ENCODE measurements at regions not wholly inside any gene's neighbourhood (a gene's known extent, or its start where the extent isn't known, plus 50 kb on each side); places are given as distances from the start of the nearest gene placed in this dataset.

DNA sequence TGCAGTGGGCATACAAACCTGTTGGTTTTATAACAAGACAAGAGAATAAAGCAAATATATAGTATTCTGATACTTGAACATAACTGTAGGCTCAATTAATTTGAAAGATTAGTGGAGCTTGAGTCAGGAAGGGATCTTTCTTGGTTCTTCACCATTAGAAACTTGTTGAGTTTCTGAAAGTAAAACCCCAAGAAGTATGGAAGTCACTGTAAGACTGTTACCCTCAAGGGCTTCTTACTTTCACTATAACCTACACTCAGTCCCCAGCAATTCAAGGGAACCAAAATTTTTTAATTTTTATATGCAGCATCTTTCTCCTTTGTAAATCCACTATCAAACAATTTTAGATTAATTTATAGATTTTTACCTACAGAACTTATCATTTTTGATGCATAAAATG, 2019.2 kb upstream of the ADGRL3 start:
- no peak for ATAC-seq
- TF ChIP-seq, protein P1, sequence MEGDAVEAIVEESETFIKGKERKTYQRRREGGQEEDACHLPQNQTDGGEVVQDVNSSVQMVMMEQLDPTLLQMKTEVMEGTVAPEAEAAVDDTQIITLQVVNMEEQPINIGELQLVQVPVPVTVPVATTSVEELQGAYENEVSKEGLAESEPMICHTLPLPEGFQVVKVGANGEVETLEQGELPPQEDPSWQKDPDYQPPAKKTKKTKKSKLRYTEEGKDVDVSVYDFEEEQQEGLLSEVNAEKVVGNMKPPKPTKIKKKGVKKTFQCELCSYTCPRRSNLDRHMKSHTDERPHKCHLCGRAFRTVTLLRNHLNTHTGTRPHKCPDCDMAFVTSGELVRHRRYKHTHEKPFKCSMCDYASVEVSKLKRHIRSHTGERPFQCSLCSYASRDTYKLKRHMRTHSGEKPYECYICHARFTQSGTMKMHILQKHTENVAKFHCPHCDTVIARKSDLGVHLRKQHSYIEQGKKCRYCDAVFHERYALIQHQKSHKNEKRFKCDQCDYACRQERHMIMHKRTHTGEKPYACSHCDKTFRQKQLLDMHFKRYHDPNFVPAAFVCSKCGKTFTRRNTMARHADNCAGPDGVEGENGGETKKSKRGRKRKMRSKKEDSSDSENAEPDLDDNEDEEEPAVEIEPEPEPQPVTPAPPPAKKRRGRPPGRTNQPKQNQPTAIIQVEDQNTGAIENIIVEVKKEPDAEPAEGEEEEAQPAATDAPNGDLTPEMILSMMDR (IDR thresholded peaks at IDR 0.05), result no peak
- no peak for TF ChIP-seq POLR2A (IDR thresholded peaks at IDR 0.05)
- no peak for DNase-seq

DNA sequence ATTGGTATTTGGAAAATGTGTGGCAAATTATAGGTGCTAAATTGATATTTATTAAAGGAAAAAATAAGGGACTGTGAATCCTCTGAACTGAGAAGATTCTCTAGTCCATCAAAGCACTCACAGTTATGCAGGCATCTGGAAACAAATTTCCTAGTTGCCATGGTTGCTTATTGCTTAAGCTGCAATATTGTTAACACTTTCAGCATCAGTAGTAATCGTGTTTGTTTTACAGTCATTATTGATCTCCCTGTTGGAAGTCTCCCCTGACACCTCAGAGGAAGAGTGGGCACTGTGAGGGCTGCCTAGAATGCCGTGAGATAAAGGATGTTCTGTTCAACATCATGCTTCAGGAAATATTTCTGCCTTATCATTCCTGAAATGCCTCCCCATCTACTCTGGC, 2004.3 kb upstream of the ADGRL3 start:
- Histone ChIP-seq H3K27me3 (no peaks in the 10 kb centered on the region), H3K27ac (no peak overlapping the region), H3K36me3 (no peaks in the 10 kb centered on the region), H3K4me1 (peaks cover 0 to 4% (median 0%) of the 10 kb centered on the region in 12 donors), H3K4me3 (no peak overlapping the region), H3K9me3 (no peaks in the 10 kb centered on the region)
- intact Hi-C loops (cut with DNase I), result no loop called here
- DNase-seq (no peak), ATAC-seq (no peak)
- TF ChIP-seq, protein P1 (IDR thresholded peaks at IDR 0.05), result no peak
- TF ChIP-seq POLR2A (IDR thresholded peaks at IDR 0.05), result no peak
- WGBS, 4 donors, result 5 to 20% (median 7%) methylated on average over 2 of the region's 2 CpGs

More for the DNA sequence above, 2019.2 kb upstream of the ADGRL3 start:
- Histone ChIP-seq H3K4me3 (no peak overlapping the region), H3K27me3 (no peaks in the 10 kb centered on the region), H3K27ac (no peak overlapping the region), H3K9me3 (no peaks in the 10 kb centered on the region), H3K36me3 (no peaks in the 10 kb centered on the region), H3K4me1 (no peaks in the 10 kb centered on the region)
- intact Hi-C loops (cut with DNase I), result no loop called here

DNA sequence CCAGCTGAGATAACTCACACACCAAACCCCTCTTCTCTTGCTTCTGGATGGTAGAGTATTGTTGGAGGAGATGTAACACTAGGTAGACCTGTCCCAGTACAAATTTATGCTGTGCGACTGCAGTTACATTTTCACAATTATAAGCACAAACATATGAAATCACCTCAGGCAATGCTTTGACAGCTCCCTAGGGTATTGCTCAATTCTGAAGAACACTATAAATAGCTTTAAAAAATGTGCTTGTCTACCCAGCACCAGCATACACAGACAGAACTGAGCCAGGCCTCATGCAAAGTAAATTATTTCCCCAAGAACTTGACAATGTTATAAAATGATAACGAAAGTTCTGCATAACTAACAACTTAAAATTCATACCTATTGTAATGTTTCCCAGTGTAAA, 1999.1 kb upstream of the ADGRL3 start:
- H3K27ac ChIP-seq, result no peak overlapping the region
- intact Hi-C loops (cut with DNase I), result no loop called here
- no peak overlapping the region for H3K4me3 ChIP-seq
- 51 to 69% (median 64%) methylated on average over 2 of the region's 2 CpGs for WGBS, 4 donors
- ATAC-seq, result peak in 3 of 4 donors; percentile 69 to 81 (median 80)
- DNase-seq, result no peak
- TF ChIP-seq POLR2A (IDR thresholded peaks at IDR 0.05), result no peak
- TF ChIP-seq, protein P1 (IDR thresholded peaks at IDR 0.05), result no peak
- no peaks in the 10 kb centered on the region for H3K9me3 ChIP-seq
- peaks cover 0 to 7% (median 0%) of the 10 kb centered on the region in 12 donors for H3K4me1 ChIP-seq
- H3K36me3 ChIP-seq, result no peaks in the 10 kb centered on the region
- H3K27me3 ChIP-seq, result no peaks in the 10 kb centered on the region

- Histone ChIP-seq H3K4me1 (no peaks in the 10 kb centered on the region), H3K9me3 (no peaks in the 10 kb centered on the region), H3K36me3 (no peaks in the 10 kb centered on the region), H3K27me3 (no peaks in the 10 kb centered on the region), H3K4me3 (no peak overlapping the region), H3K27ac (no peak overlapping the region)
- DNase-seq, result no peak
- ATAC-seq, result no peak
- WGBS, 4 donors, result 69 to 86% (median 74%) methylated on average over 5 of the region's 5 CpGs
- intact Hi-C loops (cut with DNase I), result no loop called here
- TF ChIP-seq POLR2A (IDR thresholded peaks at IDR 0.05), result no peak
- TF ChIP-seq, protein P1 (IDR thresholded peaks at IDR 0.05), result no peak
These were observed 1982.1 kb upstream of the ADGRL3 start for GRCh38 chr4:59217910-59218631.

All from heart left ventricle (tissue), 16 donors.